Right hindlimb (tissue), 1 donor: ENCODE measurements at regions not wholly inside any gene's neighbourhood (a gene's known extent, or its start where the extent isn't known, plus 50 kb on each side); places are given as distances from the start of the nearest gene placed in this dataset.

Experiments
- DNase-seq: peaks from one replicate; pipeline ENCODE4 v3.0.0-alpha.2; 2018

GRCh38 chr16:73385696-73386095 is 337.8 kb upstream of the ZFHX3 start:
- no peak for DNase-seq

GRCh38 chr16:73384506-73385089 is 336.7 kb upstream of the ZFHX3 start:
- no peak for DNase-seq

GRCh38 chr16:73383988-73384365 is 336.0 kb upstream of the ZFHX3 start:
- DNase-seq = no peak

GRCh38 chr16:73383195-73383987 is 335.5 kb upstream of the ZFHX3 start:
- no peak for DNase-seq

- no peak for DNase-seq
Observed at GRCh38 chr16:73378471-73378870, 330.5 kb upstream of the ZFHX3 start.

- no peak for DNase-seq
Observed at GRCh38 chr16:73371584-73372319, 323.8 kb upstream of the ZFHX3 start.

GRCh38 chr16:73369851-73370250 is 321.9 kb upstream of the ZFHX3 start:
- DNase-seq = no peak

- no peak for DNase-seq
Observed at GRCh38 chr16:73368715-73369114, 320.8 kb upstream of the ZFHX3 start.

- DNase-seq = peak; percentile 66
Observed at GRCh38 chr16:73365016-73365551, 317.2 kb upstream of the ZFHX3 start.

- no peak for DNase-seq
Observed at GRCh38 chr16:73364413-73364812, 316.5 kb upstream of the ZFHX3 start.

GRCh38 chr16:73361061-73361460 is 313.1 kb upstream of the ZFHX3 start:
- no peak for DNase-seq

- no peak for DNase-seq
Observed at GRCh38 chr16:73356401-73357079, 308.6 kb upstream of the ZFHX3 start.

- no peak for DNase-seq
Observed at GRCh38 chr16:73355981-73356380, 308.1 kb upstream of the ZFHX3 start.

- DNase-seq = peak; percentile 45
Observed at GRCh38 chr16:73354434-73354833, 306.5 kb upstream of the ZFHX3 start.

- no peak for DNase-seq
Observed at GRCh38 chr16:73350707-73351452, 303.0 kb upstream of the ZFHX3 start.

- DNase-seq = peak; percentile 68
Observed at GRCh38 chr16:73347500-73348375, 299.8 kb upstream of the ZFHX3 start.

GRCh38 chr16:73339821-73340220 is 291.9 kb upstream of the ZFHX3 start:
- no peak for DNase-seq

- DNase-seq = no peak
Observed at GRCh38 chr16:73337373-73338296, 289.7 kb upstream of the ZFHX3 start.

- DNase-seq = no peak
Observed at GRCh38 chr16:73329358-73330286, 281.7 kb upstream of the ZFHX3 start.
